ENCODE measurements at regions not wholly inside any gene's neighbourhood (a gene's known extent, or its start where the extent isn't known, plus 50 kb on each side); places are given as distances from the start of the nearest gene placed in this dataset.

GRCh38 chr22:47572443-47572842, 810.0 kb downstream of the TBC1D22A start:
- no peaks in the 10 kb centered on the region for H3K9me3 ChIP-seq

GRCh38 chr22:47571616-47572015, 809.2 kb downstream of the TBC1D22A start:
- Histone ChIP-seq H3K27me3 (peaks cover 0 to 11% of the 10 kb centered on the region in 2 donors), H3K27ac (no peak overlapping the region), H3K36me3 (no peaks in the 10 kb centered on the region), H3K4me3 (no peak overlapping the region), H3K9me3 (no peaks in the 10 kb centered on the region), H3K4me1 (no peaks in the 10 kb centered on the region)
- no peak for ATAC-seq
- intact Hi-C loops (cut with DNase I), result no loop called here
- TF ChIP-seq CTCF (IDR thresholded peaks at IDR 0.05), result no peak
- DNase-seq, result no peak

More at GRCh38 chr22:47572443-47572842, 810.0 kb downstream of the TBC1D22A start:
- H3K27ac ChIP-seq, result no peak overlapping the region
- H3K27me3 ChIP-seq, result peaks cover 0 to 11% of the 10 kb centered on the region in 2 donors
- no peak for TF ChIP-seq CTCF (IDR thresholded peaks at IDR 0.05)
- intact Hi-C loops (cut with DNase I), result no loop called here
- no peak for DNase-seq
- H3K36me3 ChIP-seq, result no peaks in the 10 kb centered on the region
- ATAC-seq, result no peak
- no peaks in the 10 kb centered on the region for H3K4me1 ChIP-seq
- H3K4me3 ChIP-seq, result no peak overlapping the region

- H3K27me3 ChIP-seq, result peaks cover 0 to 11% of the 10 kb centered on the region in 2 donors
- H3K9me3 ChIP-seq, result no peaks in the 10 kb centered on the region
- no peak overlapping the region for H3K27ac ChIP-seq
- no peaks in the 10 kb centered on the region for H3K36me3 ChIP-seq
- H3K4me1 ChIP-seq, result no peaks in the 10 kb centered on the region
- no peak for ATAC-seq
- no peak overlapping the region for H3K4me3 ChIP-seq
- no peak for TF ChIP-seq CTCF (IDR thresholded peaks at IDR 0.05)
- intact Hi-C loops (cut with DNase I), result no loop called here
- DNase-seq, result no peak
These were observed 808.4 kb downstream of the TBC1D22A start for GRCh38 chr22:47570851-47571250.

GRCh38 chr22:47570300-47570685, 807.8 kb downstream of the TBC1D22A start:
- H3K36me3 ChIP-seq, result no peaks in the 10 kb centered on the region
- no peak for DNase-seq
- TF ChIP-seq CTCF (IDR thresholded peaks at IDR 0.05), result no peak
- no peak overlapping the region for H3K27ac ChIP-seq
- no peak for ATAC-seq
- H3K9me3 ChIP-seq, result no peaks in the 10 kb centered on the region
- intact Hi-C loops (cut with DNase I), result no loop called here
- no peaks in the 10 kb centered on the region for H3K4me1 ChIP-seq
- H3K27me3 ChIP-seq, result peaks cover 0 to 8% of the 10 kb centered on the region in 2 donors
- no peak overlapping the region for H3K4me3 ChIP-seq

- Histone ChIP-seq H3K27ac (no peak overlapping the region), H3K36me3 (no peaks in the 10 kb centered on the region), H3K9me3 (no peaks in the 10 kb centered on the region), H3K27me3 (peaks cover 0 to 5% of the 10 kb centered on the region in 2 donors), H3K4me1 (no peaks in the 10 kb centered on the region), H3K4me3 (no peak overlapping the region)
- ATAC-seq (no peak), DNase-seq (no peak)
- no peak for TF ChIP-seq CTCF (IDR thresholded peaks at IDR 0.05)
- intact Hi-C loops (cut with DNase I), result no loop called here
These were observed 807.2 kb downstream of the TBC1D22A start for GRCh38 chr22:47569389-47570299.

All from left lung (tissue), 4 donors.